ENCODE measurements at regions not wholly inside any gene's neighbourhood (a gene's known extent, or its start where the extent isn't known, plus 50 kb on each side); places are given as distances from the start of the nearest gene placed in this dataset.
"Not testable (repeated sequence)": the region's sequence is repeated elsewhere in the genome, so short reads cannot be mapped to it uniquely, and the experiment has no call there.

- H2AFZ ChIP-seq (ENCODE audit: low read length); H3K79me2 ChIP-seq (ENCODE audit: insufficient read depth, low read length); DNase-seq (ENCODE audit: insufficient read length, low spot score, missing footprints); H3K9me3 ChIP-seq (ENCODE audit: low read depth, low read length); H3K36me3 ChIP-seq (ENCODE audit: insufficient read depth, low read length); H4K20me1 ChIP-seq (ENCODE audit: insufficient read depth, low read length); H3K27me3 ChIP-seq (ENCODE audit: insufficient read depth, low read length); H3K4me1 ChIP-seq (ENCODE audit: insufficient read depth, low read length); H3K4me2 ChIP-seq (ENCODE audit: insufficient read depth, low read length); H3K27ac ChIP-seq (ENCODE audit: low read depth, low read length); H3K4me3 ChIP-seq (ENCODE audit: insufficient read depth, low read length): not testable (repeated sequence)
Observed at GRCh38 chr2:236389284-236390216, 125.3 kb upstream of the ASB18 start.

GRCh38 chr2:236393101-236393500 is 128.9 kb upstream of the ASB18 start:
- no peak overlapping the region for H3K4me3 ChIP-seq (ENCODE audit: insufficient read depth, low read length)
- H3K9me3 ChIP-seq (ENCODE audit: low read depth, low read length): no peaks in the 10 kb centered on the region
- H4K20me1 ChIP-seq (ENCODE audit: insufficient read depth, low read length): no peaks in the 10 kb centered on the region
- no peak overlapping the region for H3K4me2 ChIP-seq (ENCODE audit: insufficient read depth, low read length)
- TF ChIP-seq, protein P1, sequence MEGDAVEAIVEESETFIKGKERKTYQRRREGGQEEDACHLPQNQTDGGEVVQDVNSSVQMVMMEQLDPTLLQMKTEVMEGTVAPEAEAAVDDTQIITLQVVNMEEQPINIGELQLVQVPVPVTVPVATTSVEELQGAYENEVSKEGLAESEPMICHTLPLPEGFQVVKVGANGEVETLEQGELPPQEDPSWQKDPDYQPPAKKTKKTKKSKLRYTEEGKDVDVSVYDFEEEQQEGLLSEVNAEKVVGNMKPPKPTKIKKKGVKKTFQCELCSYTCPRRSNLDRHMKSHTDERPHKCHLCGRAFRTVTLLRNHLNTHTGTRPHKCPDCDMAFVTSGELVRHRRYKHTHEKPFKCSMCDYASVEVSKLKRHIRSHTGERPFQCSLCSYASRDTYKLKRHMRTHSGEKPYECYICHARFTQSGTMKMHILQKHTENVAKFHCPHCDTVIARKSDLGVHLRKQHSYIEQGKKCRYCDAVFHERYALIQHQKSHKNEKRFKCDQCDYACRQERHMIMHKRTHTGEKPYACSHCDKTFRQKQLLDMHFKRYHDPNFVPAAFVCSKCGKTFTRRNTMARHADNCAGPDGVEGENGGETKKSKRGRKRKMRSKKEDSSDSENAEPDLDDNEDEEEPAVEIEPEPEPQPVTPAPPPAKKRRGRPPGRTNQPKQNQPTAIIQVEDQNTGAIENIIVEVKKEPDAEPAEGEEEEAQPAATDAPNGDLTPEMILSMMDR (IDR thresholded peaks at IDR 0.05; ENCODE audit: extremely low read depth, low read depth, low read length): no peak
- no peak overlapping the region for H2AFZ ChIP-seq (ENCODE audit: low read length)
- no peaks in the 10 kb centered on the region for H3K36me3 ChIP-seq (ENCODE audit: insufficient read depth, low read length)
- peaks cover 3% of the 10 kb centered on the region for H3K27me3 ChIP-seq (ENCODE audit: insufficient read depth, low read length)
- no peak for DNase-seq (ENCODE audit: insufficient read length, low spot score, missing footprints)
- no peak overlapping the region for H3K27ac ChIP-seq (ENCODE audit: low read depth, low read length)
- no peaks in the 10 kb centered on the region for H3K79me2 ChIP-seq (ENCODE audit: insufficient read depth, low read length)
- H3K4me1 ChIP-seq (ENCODE audit: insufficient read depth, low read length): no peaks in the 10 kb centered on the region

DNA sequence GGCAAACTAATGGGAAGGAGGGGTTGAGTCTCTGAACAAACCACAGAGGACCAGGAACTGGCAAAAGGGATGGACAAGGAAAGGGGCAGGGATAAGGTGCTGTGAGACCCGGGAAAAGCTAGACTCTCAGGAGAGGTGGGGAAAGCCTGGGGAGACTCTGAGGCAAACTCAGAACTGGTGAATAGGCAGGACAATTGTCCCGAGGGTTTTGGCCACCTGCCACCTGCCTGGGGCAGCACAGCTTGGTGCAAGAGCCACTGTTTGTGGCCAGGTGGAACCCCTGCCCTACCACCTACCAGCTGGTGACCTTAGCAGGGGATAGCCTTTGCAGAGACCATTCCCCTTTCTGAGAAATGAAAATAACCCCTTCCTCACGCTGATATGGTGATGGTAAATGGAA is 129.4 kb upstream of the ASB18 start:
- Histone ChIP-seq H3K27ac (ENCODE audit: low read depth, low read length) (no peak overlapping the region), H2AFZ (ENCODE audit: low read length) (no peak overlapping the region), H3K36me3 (ENCODE audit: insufficient read depth, low read length) (no peaks in the 10 kb centered on the region), H4K20me1 (ENCODE audit: insufficient read depth, low read length) (no peaks in the 10 kb centered on the region), H3K4me2 (ENCODE audit: insufficient read depth, low read length) (no peak overlapping the region), H3K79me2 (ENCODE audit: insufficient read depth, low read length) (no peaks in the 10 kb centered on the region), H3K9me3 (ENCODE audit: low read depth, low read length) (no peaks in the 10 kb centered on the region), H3K4me3 (ENCODE audit: insufficient read depth, low read length) (no peak overlapping the region), H3K27me3 (ENCODE audit: insufficient read depth, low read length) (peaks cover 3% of the 10 kb centered on the region), H3K4me1 (ENCODE audit: insufficient read depth, low read length) (no peaks in the 10 kb centered on the region)
- TF ChIP-seq, protein P1 (IDR thresholded peaks at IDR 0.05; ENCODE audit: extremely low read depth, low read depth, low read length): no peak
- DNase-seq (ENCODE audit: insufficient read length, low spot score, missing footprints): no peak

GRCh38 chr2:236394571-236394970 is 130.4 kb upstream of the ASB18 start:
- Histone ChIP-seq H3K36me3 (ENCODE audit: insufficient read depth, low read length) (no peaks in the 10 kb centered on the region), H3K4me1 (ENCODE audit: insufficient read depth, low read length) (no peaks in the 10 kb centered on the region), H3K27ac (ENCODE audit: low read depth, low read length) (no peak overlapping the region), H3K27me3 (ENCODE audit: insufficient read depth, low read length) (peaks cover 3% of the 10 kb centered on the region), H2AFZ (ENCODE audit: low read length) (no peak overlapping the region), H3K4me2 (ENCODE audit: insufficient read depth, low read length) (no peak overlapping the region), H3K9me3 (ENCODE audit: low read depth, low read length) (no peaks in the 10 kb centered on the region), H4K20me1 (ENCODE audit: insufficient read depth, low read length) (no peaks in the 10 kb centered on the region), H3K79me2 (ENCODE audit: insufficient read depth, low read length) (no peaks in the 10 kb centered on the region), H3K4me3 (ENCODE audit: insufficient read depth, low read length) (no peak overlapping the region)
- DNase-seq (ENCODE audit: insufficient read length, low spot score, missing footprints): no peak
- TF ChIP-seq, protein P1 (IDR thresholded peaks at IDR 0.05; ENCODE audit: extremely low read depth, low read depth, low read length): no peak

Measured in osteoblast (primary cell).